Esophagus muscularis mucosa (tissue), 4 donors: ENCODE measurements at regions not wholly inside any gene's neighbourhood (a gene's known extent, or its start where the extent isn't known, plus 50 kb on each side); places are given as distances from the start of the nearest gene placed in this dataset.

Experiments used
- CTCF ChIP-seq, 3 experiments: fragments of 200-600 bp in 2 of 3; fragments of 450-650 bp in 1 of 3; sonication (generic) in 2 of 3; IDR thresholded peaks; one replicate each; pipeline ENCODE4 v1.5.1; 2017 to 2019; ENCODE audit warnings: antibody characterized with exemption in 3 of 3, mild to moderate bottlenecking in 2 of 3, moderate library complexity in 1 of 3
- EP300 ChIP-seq: sonication (generic); formaldehyde crosslinking; IDR thresholded peaks from one replicate; pipeline ENCODE4 v1.6.1; 2017; ENCODE audit warnings: antibody characterized with exemption
- POLR2A ChIP-seq: fragments of 450-650 bp; IDR thresholded peaks from one replicate; pipeline ENCODE4 v1.6.1; 2017; ENCODE audit warnings: antibody characterized with exemption, moderate library complexity, mild to moderate bottlenecking, low read depth
- POLR2AphosphoS5 ChIP-seq, 2 donors: sonication (generic); formaldehyde crosslinking; IDR thresholded peaks; one replicate each; pipeline ENCODE4 v1.6.1; 2017; ENCODE audit warnings: antibody characterized with exemption in 2 of 2

DNA sequence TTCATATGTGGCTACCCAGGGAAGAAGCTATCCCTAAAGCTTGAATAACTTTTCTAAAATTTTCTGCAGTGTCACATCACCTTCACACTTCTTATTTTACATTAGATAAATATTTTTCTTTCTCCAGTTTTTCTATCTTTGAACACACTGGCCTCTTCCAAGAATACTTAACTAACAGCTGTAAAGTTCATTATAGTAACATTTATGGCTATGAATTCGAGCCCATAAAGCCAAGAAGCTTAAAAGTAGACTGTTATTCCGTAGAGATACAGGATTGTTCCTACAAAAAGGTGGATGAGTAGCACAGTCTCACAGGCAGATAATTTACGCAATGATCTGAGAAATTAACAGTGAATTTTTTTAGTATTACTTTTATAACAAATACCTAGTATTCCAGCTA, 55.7 kb upstream of the BMP5 start:
- TF ChIP-seq CTCF (IDR thresholded peaks at IDR 0.05) (no peak), POLR2AphosphoS5 (IDR thresholded peaks at IDR 0.05) (no peak), POLR2A (no peak), EP300 (no peak)
